Activated CD4-positive, alpha-beta T cell treated with anti-CD3 and anti-CD28 coated beads, Interleukin-2, amount 50 U/mL, for 24 hours (primary cell): ENCODE measurements at regions not wholly inside any gene's neighbourhood (a gene's known extent, or its start where the extent isn't known, plus 50 kb on each side); places are given as distances from the start of the nearest gene placed in this dataset.

Experiments used
- DNase-seq, 2 donors: peaks; one replicate each; pipeline ENCODE4 v3.0.0-alpha.2; 2020; ENCODE audit warnings: low read depth in 1 of 2, low spot score in 1 of 2

- no peak for DNase-seq
Measured at GRCh38 chr4:58214376-58214775, 1104.2 kb upstream of the IGFBP7 start.

GRCh38 chr4:58209551-58209950 lies 1099.4 kb upstream of the IGFBP7 start:
- no peak for DNase-seq

GRCh38 chr4:58209001-58209400 lies 1098.8 kb upstream of the IGFBP7 start:
- no peak for DNase-seq

GRCh38 chr4:58205446-58206235 lies 1095.5 kb upstream of the IGFBP7 start:
- DNase-seq = no peak

- DNase-seq = no peak
Measured at GRCh38 chr4:58192217-58192616, 1082.0 kb upstream of the IGFBP7 start.

GRCh38 chr4:58191109-58191508 lies 1080.9 kb upstream of the IGFBP7 start:
- no peak for DNase-seq

GRCh38 chr4:58188316-58188715 lies 1078.1 kb upstream of the IGFBP7 start:
- DNase-seq = no peak

- DNase-seq = no peak
Measured at GRCh38 chr4:58175024-58175423, 1064.8 kb upstream of the IGFBP7 start.

GRCh38 chr4:58166490-58166889 lies 1056.3 kb upstream of the IGFBP7 start:
- DNase-seq = no peak

- no peak for DNase-seq
Measured at GRCh38 chr4:58163156-58163555, 1053.0 kb upstream of the IGFBP7 start.

GRCh38 chr4:58149404-58150085 lies 1039.4 kb upstream of the IGFBP7 start:
- no peak for DNase-seq

GRCh38 chr4:58144721-58145120 lies 1034.5 kb upstream of the IGFBP7 start:
- no peak for DNase-seq

GRCh38 chr4:58138786-58139668 lies 1028.8 kb upstream of the IGFBP7 start:
- no peak for DNase-seq

- no peak for DNase-seq
Measured at GRCh38 chr4:58136604-58137003, 1026.4 kb upstream of the IGFBP7 start.

- DNase-seq = no peak
Measured at GRCh38 chr4:58127680-58128079, 1017.5 kb upstream of the IGFBP7 start.

GRCh38 chr4:58119298-58119697 lies 1009.1 kb upstream of the IGFBP7 start:
- no peak for DNase-seq

- no peak for DNase-seq
Measured at GRCh38 chr4:58113126-58113525, 1002.9 kb upstream of the IGFBP7 start.

GRCh38 chr4:58111818-58112217 lies 1001.6 kb upstream of the IGFBP7 start:
- no peak for DNase-seq

GRCh38 chr4:58093352-58093751 lies 983.2 kb upstream of the IGFBP7 start:
- DNase-seq = no peak

- DNase-seq = no peak
Measured at GRCh38 chr4:58090539-58090938, 980.4 kb upstream of the IGFBP7 start.

- no peak for DNase-seq
Measured at GRCh38 chr4:58081356-58081755, 971.2 kb upstream of the IGFBP7 start.

- DNase-seq = no peak
Measured at GRCh38 chr4:58075724-58076123, 965.5 kb upstream of the IGFBP7 start.
